Tibial nerve (tissue), 4 donors: ENCODE measurements at regions not wholly inside any gene's neighbourhood (a gene's known extent, or its start where the extent isn't known, plus 50 kb on each side); places are given as distances from the start of the nearest gene placed in this dataset.

Experiments used
- EP300 ChIP-seq, 2 donors: sonication (generic); formaldehyde crosslinking; IDR thresholded peaks; one replicate each; pipeline ENCODE4 v1.6.1; 2017; ENCODE audit warnings: antibody characterized with exemption in 2 of 2, mild to moderate bottlenecking in 1 of 2
- POLR2A ChIP-seq, 2 donors: fragments of 450-650 bp; IDR thresholded peaks; one replicate each; pipeline ENCODE4 v1.6.1; 2017; ENCODE audit warnings: antibody characterized with exemption in 2 of 2, mild to moderate bottlenecking in 2 of 2, moderate library complexity in 2 of 2
- TF ChIP-seq, protein P1 (sequence below), 5 experiments: fragments of 200-600 bp in 3 of 5; fragments of 450-650 bp in 2 of 5; sonication (generic) in 3 of 5; IDR thresholded peaks; one replicate each; pipeline ENCODE4 v1.5.1; 2016 to 2019; ENCODE audit warnings: antibody characterized with exemption in 5 of 5, mild to moderate bottlenecking in 3 of 5, moderate library complexity in 2 of 5

DNA sequence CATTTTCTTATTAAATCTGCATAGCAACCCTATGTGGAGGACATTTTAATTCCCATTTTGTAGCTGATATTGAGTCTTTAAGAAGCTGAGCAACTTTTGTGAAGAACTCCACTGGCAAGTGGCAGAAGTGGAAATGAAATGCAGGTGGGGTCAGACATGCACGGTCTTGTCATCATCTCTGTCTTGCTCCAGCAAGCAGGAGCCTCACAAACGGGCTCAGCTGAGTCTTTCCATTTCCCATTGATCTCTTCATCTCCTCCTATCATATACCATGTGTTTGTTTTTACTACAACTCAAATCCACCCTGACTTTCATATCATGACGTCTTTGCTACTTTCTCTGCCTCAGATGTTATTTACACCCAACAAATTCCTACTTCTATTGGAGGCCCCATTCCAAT is 97.9 kb upstream of the TENM4 start:
- TF ChIP-seq, protein P1, sequence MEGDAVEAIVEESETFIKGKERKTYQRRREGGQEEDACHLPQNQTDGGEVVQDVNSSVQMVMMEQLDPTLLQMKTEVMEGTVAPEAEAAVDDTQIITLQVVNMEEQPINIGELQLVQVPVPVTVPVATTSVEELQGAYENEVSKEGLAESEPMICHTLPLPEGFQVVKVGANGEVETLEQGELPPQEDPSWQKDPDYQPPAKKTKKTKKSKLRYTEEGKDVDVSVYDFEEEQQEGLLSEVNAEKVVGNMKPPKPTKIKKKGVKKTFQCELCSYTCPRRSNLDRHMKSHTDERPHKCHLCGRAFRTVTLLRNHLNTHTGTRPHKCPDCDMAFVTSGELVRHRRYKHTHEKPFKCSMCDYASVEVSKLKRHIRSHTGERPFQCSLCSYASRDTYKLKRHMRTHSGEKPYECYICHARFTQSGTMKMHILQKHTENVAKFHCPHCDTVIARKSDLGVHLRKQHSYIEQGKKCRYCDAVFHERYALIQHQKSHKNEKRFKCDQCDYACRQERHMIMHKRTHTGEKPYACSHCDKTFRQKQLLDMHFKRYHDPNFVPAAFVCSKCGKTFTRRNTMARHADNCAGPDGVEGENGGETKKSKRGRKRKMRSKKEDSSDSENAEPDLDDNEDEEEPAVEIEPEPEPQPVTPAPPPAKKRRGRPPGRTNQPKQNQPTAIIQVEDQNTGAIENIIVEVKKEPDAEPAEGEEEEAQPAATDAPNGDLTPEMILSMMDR (IDR thresholded peaks at IDR 0.05) = no peak
- TF ChIP-seq EP300 (IDR thresholded peaks at IDR 0.05) = no peak
- no peak for TF ChIP-seq POLR2A (IDR thresholded peaks at IDR 0.05)
